ENCODE measurements at regions not wholly inside any gene's neighbourhood (a gene's known extent, or its start where the extent isn't known, plus 50 kb on each side); places are given as distances from the start of the nearest gene placed in this dataset.
A peak's percentile ranks its signal among the peaks of the same experiment; 100 is the strongest.

GRCh38 chrY:12464155-12464554 is 236.9 kb upstream of the USP9Y start:
- no peak for DNase-seq

- no peak for DNase-seq
Observed at GRCh38 chrY:12465706-12466105, 235.3 kb upstream of the USP9Y start.

GRCh38 chrY:12469081-12469480 is 231.9 kb upstream of the USP9Y start:
- DNase-seq: no peak

- no peak for DNase-seq
Observed at GRCh38 chrY:12474472-12474871, 226.6 kb upstream of the USP9Y start.

- no peak for DNase-seq
Observed at GRCh38 chrY:12479382-12479781, 221.6 kb upstream of the USP9Y start.

- DNase-seq: no peak
Observed at GRCh38 chrY:12483394-12483793, 217.6 kb upstream of the USP9Y start.

GRCh38 chrY:12490558-12491209 is 210.3 kb upstream of the USP9Y start:
- no peak for DNase-seq

GRCh38 chrY:12492218-12492617 is 208.8 kb upstream of the USP9Y start:
- DNase-seq: no peak

GRCh38 chrY:12496007-12496406 is 205.0 kb upstream of the USP9Y start:
- DNase-seq: no peak

- no peak for DNase-seq
Observed at GRCh38 chrY:12500096-12500495, 200.9 kb upstream of the USP9Y start.

GRCh38 chrY:12504028-12504427 is 197.0 kb upstream of the USP9Y start:
- DNase-seq: peak; percentile 42

- no peak for DNase-seq
Observed at GRCh38 chrY:12517338-12517737, 183.7 kb upstream of the USP9Y start.

- DNase-seq: no peak
Observed at GRCh38 chrY:12525206-12525605, 175.8 kb upstream of the USP9Y start.

GRCh38 chrY:12526362-12527063 is 174.5 kb upstream of the USP9Y start:
- DNase-seq: no peak

GRCh38 chrY:12537226-12537854 is 163.7 kb upstream of the USP9Y start:
- DNase-seq: no peak

- DNase-seq: no peak
Observed at GRCh38 chrY:12546746-12547420, 154.1 kb upstream of the USP9Y start.

- DNase-seq: peak; percentile 41
Observed at GRCh38 chrY:12552471-12553283, 148.4 kb upstream of the USP9Y start.

GRCh38 chrY:12553909-12554308 is 147.1 kb upstream of the USP9Y start:
- no peak for DNase-seq

GRCh38 chrY:12555005-12555404 is 146.0 kb upstream of the USP9Y start:
- peak; percentile 36 for DNase-seq

- no peak for DNase-seq
Observed at GRCh38 chrY:12559007-12559406, 142.0 kb upstream of the USP9Y start.

GRCh38 chrY:12576278-12576677 is 124.8 kb upstream of the USP9Y start:
- peak; percentile 1 for DNase-seq

GRCh38 chrY:12593532-12594216 is 107.4 kb upstream of the USP9Y start:
- no peak for DNase-seq
